ENCODE measurements at regions not wholly inside any gene's neighbourhood (a gene's known extent, or its start where the extent isn't known, plus 50 kb on each side); places are given as distances from the start of the nearest gene placed in this dataset.

DNA sequence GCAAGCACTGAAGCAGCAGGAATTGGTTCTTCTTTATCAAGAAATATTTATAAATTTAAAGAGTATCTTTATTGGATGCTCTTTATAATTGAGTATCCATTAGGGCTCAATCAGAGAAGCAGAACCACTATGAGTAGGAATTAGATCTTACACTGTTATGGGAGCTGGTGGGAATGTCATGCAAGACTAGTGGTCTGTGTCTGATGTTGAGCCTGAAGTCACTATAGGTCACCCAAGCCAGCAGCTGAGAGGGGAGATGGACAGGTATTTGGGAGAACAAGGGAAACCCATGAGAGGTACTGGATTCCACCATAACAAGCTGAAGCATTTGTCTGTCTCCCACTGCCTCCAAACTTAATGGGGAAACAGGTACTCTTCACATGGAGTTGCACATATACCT lies 283.7 kb upstream of the BOD1L1 start:
- Mint-ChIP-seq H3K9me3 (no peaks in the 10 kb centered on the region), H3K27ac (no peak overlapping the region), H3K27me3 (ENCODE audit: low read depth, poor library complexity) (no peaks in the 10 kb centered on the region), H3K36me3 (ENCODE audit: low read depth) (no peaks in the 10 kb centered on the region), H3K4me3 (no peak overlapping the region), H3K4me1 (peaks cover 7% of the 10 kb centered on the region)
- DNase-seq: no peak
- TF ChIP-seq, protein P1, sequence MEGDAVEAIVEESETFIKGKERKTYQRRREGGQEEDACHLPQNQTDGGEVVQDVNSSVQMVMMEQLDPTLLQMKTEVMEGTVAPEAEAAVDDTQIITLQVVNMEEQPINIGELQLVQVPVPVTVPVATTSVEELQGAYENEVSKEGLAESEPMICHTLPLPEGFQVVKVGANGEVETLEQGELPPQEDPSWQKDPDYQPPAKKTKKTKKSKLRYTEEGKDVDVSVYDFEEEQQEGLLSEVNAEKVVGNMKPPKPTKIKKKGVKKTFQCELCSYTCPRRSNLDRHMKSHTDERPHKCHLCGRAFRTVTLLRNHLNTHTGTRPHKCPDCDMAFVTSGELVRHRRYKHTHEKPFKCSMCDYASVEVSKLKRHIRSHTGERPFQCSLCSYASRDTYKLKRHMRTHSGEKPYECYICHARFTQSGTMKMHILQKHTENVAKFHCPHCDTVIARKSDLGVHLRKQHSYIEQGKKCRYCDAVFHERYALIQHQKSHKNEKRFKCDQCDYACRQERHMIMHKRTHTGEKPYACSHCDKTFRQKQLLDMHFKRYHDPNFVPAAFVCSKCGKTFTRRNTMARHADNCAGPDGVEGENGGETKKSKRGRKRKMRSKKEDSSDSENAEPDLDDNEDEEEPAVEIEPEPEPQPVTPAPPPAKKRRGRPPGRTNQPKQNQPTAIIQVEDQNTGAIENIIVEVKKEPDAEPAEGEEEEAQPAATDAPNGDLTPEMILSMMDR (IDR thresholded peaks at IDR 0.05): no peak

DNA sequence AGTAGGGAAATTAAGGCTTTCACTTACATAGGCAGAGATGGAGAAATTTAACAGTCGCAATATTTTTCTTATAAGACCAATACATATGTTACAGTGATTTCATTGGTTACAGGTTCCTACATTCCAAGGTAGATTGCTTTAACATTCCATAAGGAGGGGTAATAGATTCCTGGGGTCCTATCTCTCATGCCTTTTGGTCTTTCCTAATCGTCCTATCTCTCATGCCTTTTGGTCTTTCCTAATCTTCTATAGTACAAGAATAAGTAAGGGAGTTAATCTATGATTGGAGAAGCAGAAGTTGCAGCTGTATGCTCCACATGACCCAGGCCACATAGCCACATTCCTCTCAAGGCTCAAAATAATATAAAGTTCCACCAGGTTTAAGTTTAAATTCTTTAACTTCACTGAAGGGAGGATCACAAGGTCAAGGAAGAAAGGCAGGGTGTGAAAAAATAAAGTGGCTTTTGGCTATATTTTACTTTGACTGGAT lies 285.0 kb upstream of the BOD1L1 start:
- Mint-ChIP-seq H3K4me3 (no peak overlapping the region), H3K4me1 (peaks cover 7% of the 10 kb centered on the region), H3K36me3 (ENCODE audit: low read depth) (no peaks in the 10 kb centered on the region), H3K27me3 (ENCODE audit: low read depth, poor library complexity) (no peaks in the 10 kb centered on the region), H3K9me3 (no peaks in the 10 kb centered on the region), H3K27ac (no peak overlapping the region)
- TF ChIP-seq, protein P1 (IDR thresholded peaks at IDR 0.05): no peak
- DNase-seq: no peak

DNA sequence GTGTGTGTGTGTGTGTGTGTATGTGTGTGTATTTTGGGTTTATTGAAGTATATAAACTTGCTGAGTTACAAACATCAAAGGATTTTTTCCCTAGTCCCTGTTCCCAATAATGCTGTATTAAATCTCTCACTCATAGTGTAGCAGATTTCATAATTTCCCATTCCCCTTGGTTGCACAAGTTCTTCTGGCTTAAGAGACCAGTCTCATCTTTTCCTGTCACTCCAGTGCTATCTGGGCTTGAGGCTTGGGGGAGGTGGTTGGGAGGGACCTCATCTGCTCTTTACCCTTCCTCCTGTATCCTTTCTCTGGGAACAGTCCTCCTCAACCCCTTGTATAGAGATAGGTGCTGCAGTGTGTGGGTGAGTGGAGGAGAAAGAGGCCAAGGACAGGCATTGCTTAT lies 285.4 kb upstream of the BOD1L1 start:
- no peaks in the 10 kb centered on the region for H3K36me3 Mint-ChIP-seq (ENCODE audit: low read depth)
- no peaks in the 10 kb centered on the region for H3K27me3 Mint-ChIP-seq (ENCODE audit: low read depth, poor library complexity)
- TF ChIP-seq, protein P1 (IDR thresholded peaks at IDR 0.05): no peak
- peaks cover 7% of the 10 kb centered on the region for H3K4me1 Mint-ChIP-seq
- H3K4me3 Mint-ChIP-seq: no peak overlapping the region
- H3K27ac Mint-ChIP-seq: no peak overlapping the region
- H3K9me3 Mint-ChIP-seq: no peaks in the 10 kb centered on the region
- no peak for DNase-seq

DNA sequence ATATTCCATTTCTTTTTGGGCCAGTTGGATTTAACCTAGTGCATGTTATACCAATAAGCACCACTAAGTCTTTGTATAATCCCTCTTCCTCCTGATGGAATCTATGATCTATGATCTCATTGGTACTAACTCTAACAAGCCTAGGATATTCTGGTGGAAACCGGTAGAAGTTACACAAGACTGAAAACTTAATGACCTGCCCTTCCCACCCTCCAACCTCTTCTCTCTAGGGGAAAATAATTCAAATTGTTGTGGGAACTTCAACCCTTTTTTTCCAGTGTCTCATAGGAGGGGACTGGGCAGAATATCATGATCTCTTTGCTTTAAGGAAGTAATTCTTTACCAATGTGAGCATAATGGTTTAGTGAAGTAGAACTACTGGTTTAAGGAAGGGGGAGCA lies 289.5 kb upstream of the BOD1L1 start:
- Mint-ChIP-seq H3K4me3 (no peak overlapping the region), H3K36me3 (ENCODE audit: low read depth) (no peaks in the 10 kb centered on the region), H3K27me3 (ENCODE audit: low read depth, poor library complexity) (peaks cover 2% of the 10 kb centered on the region), H3K4me1 (no peaks in the 10 kb centered on the region), H3K27ac (no peak overlapping the region), H3K9me3 (no peaks in the 10 kb centered on the region)
- DNase-seq: no peak
- TF ChIP-seq, protein P1 (IDR thresholded peaks at IDR 0.05): no peak

DNA sequence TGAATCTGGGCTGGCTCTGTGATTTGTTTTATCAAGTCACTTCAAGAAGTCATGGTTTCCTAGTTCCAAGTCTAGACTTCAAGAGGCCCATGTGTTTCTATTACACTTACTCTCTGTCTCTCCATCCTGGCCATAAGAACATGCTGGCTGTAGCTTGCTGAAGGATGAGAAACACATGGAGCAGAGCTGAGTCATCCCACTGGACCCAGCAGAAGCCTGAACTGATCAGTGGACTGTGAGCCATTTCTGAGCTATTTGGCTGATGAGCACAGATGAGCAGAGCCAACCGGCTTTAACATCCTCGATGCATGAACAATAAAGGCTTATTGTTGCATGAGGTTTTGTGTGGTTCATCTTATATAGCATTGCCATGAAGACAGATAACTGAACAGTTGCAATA lies 290.6 kb upstream of the BOD1L1 start:
- Mint-ChIP-seq H3K27ac (peak overlapping the region; percentile 50), H3K36me3 (ENCODE audit: low read depth) (no peaks in the 10 kb centered on the region)

DNA sequence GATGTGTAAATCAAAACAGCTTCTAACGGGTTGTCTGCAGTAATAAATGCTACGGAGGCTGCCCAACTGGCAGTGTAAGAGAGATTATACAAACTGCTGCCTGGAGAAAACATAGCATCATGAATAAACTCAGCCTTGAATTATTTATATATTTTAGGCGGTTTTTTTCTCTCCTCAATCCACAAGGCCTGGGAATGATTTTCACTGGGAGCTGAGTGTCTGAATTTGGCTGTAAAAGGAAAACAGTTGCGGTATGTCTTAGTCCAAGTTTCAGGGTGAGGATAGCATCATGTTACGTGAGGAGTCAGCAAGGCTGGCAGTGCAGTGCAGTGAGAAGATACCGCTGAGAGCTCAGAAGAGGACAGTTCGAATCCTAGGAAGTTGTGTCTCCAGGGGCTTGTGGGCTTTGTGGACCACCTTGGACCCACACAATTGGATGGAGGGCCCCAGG lies 291.5 kb upstream of the BOD1L1 start:
- H3K27me3 Mint-ChIP-seq (ENCODE audit: low read depth, poor library complexity): peaks cover 2% of the 10 kb centered on the region
- H3K4me1 Mint-ChIP-seq: no peaks in the 10 kb centered on the region
- no peaks in the 10 kb centered on the region for H3K36me3 Mint-ChIP-seq (ENCODE audit: low read depth)
- no peak for DNase-seq
- TF ChIP-seq, protein P1 (IDR thresholded peaks at IDR 0.05): no peak
- H3K27ac Mint-ChIP-seq: no peak overlapping the region
- H3K9me3 Mint-ChIP-seq: no peaks in the 10 kb centered on the region
- H3K4me3 Mint-ChIP-seq: no peak overlapping the region

More for the DNA sequence above, 290.6 kb upstream of the BOD1L1 start:
- no peaks in the 10 kb centered on the region for H3K4me1 Mint-ChIP-seq
- H3K27me3 Mint-ChIP-seq (ENCODE audit: low read depth, poor library complexity): peaks cover 2% of the 10 kb centered on the region
- no peak for DNase-seq
- H3K9me3 Mint-ChIP-seq: no peaks in the 10 kb centered on the region
- no peak overlapping the region for H3K4me3 Mint-ChIP-seq
- TF ChIP-seq, protein P1 (IDR thresholded peaks at IDR 0.05): no peak
